HepG2 (cell line): ENCODE measurements at regions not wholly inside any gene's neighbourhood (a gene's known extent, or its start where the extent isn't known, plus 50 kb on each side); places are given as distances from the start of the nearest gene placed in this dataset.

ENCODE experiments used
- ARID5B ChIP-seq: IDR thresholded peaks from 2 replicates; pipeline ENCODE4 v1.4.0; 2020; ENCODE audit warnings: mild to moderate bottlenecking, missing genetic modification reagents
- HDAC6 ChIP-seq: fragments of 200-600 bp; sonication (generic); IDR thresholded peaks from 2 replicates; pipeline ENCODE4 v1.7.0; 2017; ENCODE audit warnings: mild to moderate bottlenecking, antibody characterized with exemption, low read length, low read depth
- KAT8 ChIP-seq: IDR thresholded peaks from 2 replicates; pipeline ENCODE4 v1.6.1; 2016; ENCODE audit warnings: missing genetic modification reagents, missing compliant biosample characterization
- KLF16 ChIP-seq, 2 experiments: sonication (generic) in 1 of 2; formaldehyde crosslinking in 1 of 2; IDR thresholded peaks; 2 replicates each; pipeline versions ENCODE4 v1.6.1 to v1.8.0; 2016 to 2023; ENCODE audit warnings: missing genetic modification reagents in 2 of 2, missing compliant biosample characterization in 1 of 2
- LCORL ChIP-seq, 2 experiments: fragments of 450-650 bp in 1 of 2; sonication (generic) in 1 of 2; formaldehyde crosslinking in 1 of 2; IDR thresholded peaks; 2 replicates each; pipeline versions ENCODE4 v1.5.0 to v1.6.1; 2017 to 2020; ENCODE audit warnings: antibody characterized with exemption in 1 of 2, missing genetic modification reagents in 1 of 2
- MATR3 ChIP-seq: sonication (generic); formaldehyde crosslinking; IDR thresholded peaks from 2 replicates; pipeline ENCODE4 v1.4.0; 2020; ENCODE audit warnings: missing genetic modification reagents
- MAX ChIP-seq: IDR thresholded peaks from 2 replicates; pipeline ENCODE4 v1.6.1; 2012; ENCODE audit warnings: inconsistent platforms
- NCOR1 ChIP-seq: fragments of 200-600 bp; sonication (generic); IDR thresholded peaks from 2 replicates; pipeline ENCODE4 v1.7.0; 2017; ENCODE audit warnings: antibody characterized with exemption, low read length, borderline replicate concordance
- RELA ChIP-seq: sonication (generic); formaldehyde crosslinking; IDR thresholded peaks from 2 replicates; pipeline ENCODE4 v1.4.0; 2020; ENCODE audit warnings: missing genetic modification reagents
- SCMH1 ChIP-seq: sonication (generic); formaldehyde crosslinking; IDR thresholded peaks from 2 replicates; pipeline ENCODE4 v1.9.0; 2021; ENCODE audit warnings: missing genetic modification reagents, mild to moderate bottlenecking, borderline replicate concordance
- ZBTB38 ChIP-seq: sonication (generic); formaldehyde crosslinking; IDR thresholded peaks from 2 replicates; pipeline ENCODE4 v1.5.1; 2020; ENCODE audit warnings: mild to moderate bottlenecking, missing genetic modification reagents
- ZNF143 ChIP-seq: sonication (generic); formaldehyde crosslinking; IDR thresholded peaks from 2 replicates; pipeline ENCODE4 v1.4.0; 2020; ENCODE audit warnings: missing genetic modification reagents
- ZNF496 ChIP-seq: sonication (generic); formaldehyde crosslinking; IDR thresholded peaks from 2 replicates; pipeline ENCODE4 v1.8.1; 2023; ENCODE audit warnings: mild to moderate bottlenecking, moderate library complexity, missing genetic modification reagents; ENCODE audit not compliant: insufficient replicate concordance
- ZNF670 ChIP-seq: sonication (generic); formaldehyde crosslinking; IDR thresholded peaks from 2 replicates; pipeline ENCODE4 v1.8.0; 2022; ENCODE audit warnings: mild to moderate bottlenecking, missing genetic modification reagents, borderline replicate concordance
- ZSCAN20 ChIP-seq: sonication (generic); formaldehyde crosslinking; IDR thresholded peaks from 2 replicates; pipeline ENCODE4 v1.4.0; 2020; ENCODE audit warnings: missing genetic modification reagents, mild to moderate bottlenecking, borderline replicate concordance
- TF ChIP-seq, protein P1 (sequence below): sonication (generic); formaldehyde crosslinking; IDR thresholded peaks from one replicate; pipeline ENCODE4 v1.5.1; 2020; ENCODE audit warnings: mild to moderate bottlenecking, missing genetic modification reagents; ENCODE audit errors: not compliant biosample characterization

DNA sequence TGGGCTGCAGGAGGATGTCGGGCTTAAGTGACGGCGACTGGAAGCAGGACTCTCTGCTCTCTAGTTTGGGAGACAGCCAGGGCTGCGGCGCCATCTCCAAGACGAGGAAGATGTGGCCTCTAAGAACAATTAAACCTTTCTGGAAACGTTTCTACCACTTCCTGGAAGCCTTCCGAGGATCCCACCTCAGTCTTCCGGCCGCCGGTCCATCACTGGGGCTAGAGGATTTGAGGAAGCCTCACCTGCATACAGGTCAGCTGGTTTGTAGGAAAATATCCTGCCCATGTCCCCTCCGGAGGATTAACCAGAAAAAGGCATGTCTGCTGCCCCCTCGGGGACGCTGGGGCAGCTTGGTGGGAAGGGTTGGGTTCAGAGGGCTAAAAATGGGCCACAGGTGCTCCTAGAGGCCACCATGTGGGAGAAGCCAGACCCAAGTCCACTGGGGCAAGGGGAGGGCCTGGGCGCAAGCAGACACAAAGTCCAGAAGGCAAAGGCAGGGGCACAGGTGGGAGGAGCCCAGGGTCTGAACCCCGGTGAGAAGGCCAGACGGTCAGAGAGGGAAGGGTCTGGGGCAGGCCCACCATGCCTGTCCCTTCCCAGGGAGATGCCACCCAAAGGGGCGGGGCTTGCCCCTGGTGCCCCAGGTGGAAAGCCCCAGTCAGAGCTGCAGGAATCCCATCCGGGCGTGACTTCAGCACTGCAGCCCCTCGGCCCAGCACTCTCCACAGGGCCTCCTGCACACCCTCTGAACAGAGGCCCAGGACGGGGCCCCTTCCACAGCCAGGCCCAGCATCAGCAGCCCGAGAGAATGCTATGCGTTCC lies 82.2 kb upstream of the ID2 start (continued):
- TF ChIP-seq, protein P1, sequence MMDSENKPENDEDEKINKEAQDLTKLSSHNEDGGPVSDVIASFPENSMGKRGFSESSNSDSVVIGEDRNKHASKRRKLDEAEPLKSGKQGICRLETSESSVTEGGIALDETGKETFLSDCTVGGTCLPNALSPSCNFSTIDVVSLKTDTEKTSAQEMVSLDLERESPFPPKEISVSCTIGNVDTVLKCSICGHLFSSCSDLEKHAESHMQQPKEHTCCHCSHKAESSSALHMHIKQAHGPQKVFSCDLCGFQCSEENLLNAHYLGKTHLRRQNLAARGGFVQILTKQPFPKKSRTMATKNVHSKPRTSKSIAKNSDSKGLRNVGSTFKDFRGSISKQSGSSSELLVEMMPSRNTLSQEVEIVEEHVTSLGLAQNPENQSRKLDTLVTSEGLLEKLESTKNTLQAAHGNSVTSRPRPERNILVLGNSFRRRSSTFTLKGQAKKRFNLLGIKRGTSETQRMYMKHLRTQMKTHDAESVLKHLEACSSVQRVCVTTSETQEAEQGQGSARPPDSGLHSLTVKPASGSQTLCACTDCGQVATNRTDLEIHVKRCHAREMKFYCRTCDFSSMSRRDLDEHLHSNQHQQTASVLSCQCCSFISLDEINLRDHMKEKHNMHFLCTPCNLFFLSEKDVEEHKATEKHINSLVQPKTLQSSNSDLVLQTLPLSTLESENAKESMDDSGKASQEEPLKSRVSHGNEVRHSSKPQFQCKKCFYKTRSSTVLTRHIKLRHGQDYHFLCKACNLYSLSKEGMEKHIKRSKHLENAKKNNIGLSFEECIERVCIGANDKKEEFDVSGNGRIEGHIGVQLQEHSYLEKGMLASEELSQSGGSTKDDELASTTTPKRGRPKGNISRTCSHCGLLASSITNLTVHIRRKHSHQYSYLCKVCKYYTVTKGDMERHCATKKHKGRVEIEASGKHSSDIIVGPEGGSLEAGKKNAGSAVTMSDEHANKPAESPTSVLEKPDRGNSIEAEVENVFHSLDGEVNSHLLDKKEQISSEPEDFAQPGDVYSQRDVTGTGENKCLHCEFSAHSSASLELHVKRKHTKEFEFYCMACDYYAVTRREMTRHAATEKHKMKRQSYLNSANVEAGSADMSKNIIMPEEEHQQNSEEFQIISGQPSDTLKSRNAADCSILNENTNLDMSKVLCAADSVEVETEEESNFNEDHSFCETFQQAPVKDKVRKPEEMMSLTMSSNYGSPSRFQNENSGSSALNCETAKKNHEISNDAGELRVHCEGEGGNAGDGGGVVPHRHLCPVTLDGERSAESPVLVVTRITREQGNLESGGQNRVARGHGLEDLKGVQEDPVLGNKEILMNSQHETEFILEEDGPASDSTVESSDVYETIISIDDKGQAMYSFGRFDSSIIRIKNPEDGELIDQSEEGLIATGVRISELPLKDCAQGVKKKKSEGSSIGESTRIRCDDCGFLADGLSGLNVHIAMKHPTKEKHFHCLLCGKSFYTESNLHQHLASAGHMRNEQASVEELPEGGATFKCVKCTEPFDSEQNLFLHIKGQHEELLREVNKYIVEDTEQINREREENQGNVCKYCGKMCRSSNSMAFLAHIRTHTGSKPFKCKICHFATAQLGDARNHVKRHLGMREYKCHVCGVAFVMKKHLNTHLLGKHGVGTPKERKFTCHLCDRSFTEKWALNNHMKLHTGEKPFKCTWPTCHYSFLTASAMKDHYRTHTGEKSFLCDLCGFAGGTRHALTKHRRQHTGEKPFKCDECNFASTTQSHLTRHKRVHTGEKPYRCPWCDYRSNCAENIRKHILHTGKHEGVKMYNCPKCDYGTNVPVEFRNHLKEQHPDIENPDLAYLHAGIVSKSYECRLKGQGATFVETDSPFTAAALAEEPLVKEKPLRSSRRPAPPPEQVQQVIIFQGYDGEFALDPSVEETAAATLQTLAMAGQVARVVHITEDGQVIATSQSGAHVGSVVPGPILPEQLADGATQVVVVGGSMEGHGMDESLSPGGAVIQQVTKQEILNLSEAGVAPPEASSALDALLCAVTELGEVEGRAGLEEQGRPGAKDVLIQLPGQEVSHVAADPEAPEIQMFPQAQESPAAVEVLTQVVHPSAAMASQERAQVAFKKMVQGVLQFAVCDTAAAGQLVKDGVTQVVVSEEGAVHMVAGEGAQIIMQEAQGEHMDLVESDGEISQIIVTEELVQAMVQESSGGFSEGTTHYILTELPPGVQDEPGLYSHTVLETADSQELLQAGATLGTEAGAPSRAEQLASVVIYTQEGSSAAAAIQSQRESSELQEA (CRISPR knock-in tag) = no peak
- TF ChIP-seq ZNF143 (peak; percentile 26; the same call in 1 of the 2 replicates), RELA (CRISPR knock-in tag) (no peak), ZNF496 (CRISPR knock-in tag) (no peak), SCMH1 (CRISPR knock-in tag) (no peak), ARID5B (CRISPR knock-in tag) (peak; percentile 68), LCORL (IDR thresholded peaks at IDR 0.05) (no peak), LCORL (CRISPR knock-in tag; IDR thresholded peaks at IDR 0.05) (peak; percentile 96), KLF16 (CRISPR knock-in tag; IDR thresholded peaks at IDR 0.05) (no peak), ZNF670 (CRISPR knock-in tag) (peak; percentile 51; the same call in 1 of the 2 replicates), ZBTB38 (CRISPR knock-in tag) (peak; percentile 60; the same call in 1 of the 2 replicates), MAX (peak; percentile 87), ZSCAN20 (no peak), NCOR1 (peak; percentile 94), KAT8 (CRISPR knock-in tag) (0 out of 2 replicates have a peak, but pooled peaks have one; percentile 25), MATR3 (CRISPR knock-in tag) (no peak), HDAC6 (no peak)
